ENCODE measurements at regions not wholly inside any gene's neighbourhood (a gene's known extent, or its start where the extent isn't known, plus 50 kb on each side); places are given as distances from the start of the nearest gene placed in this dataset.

- no peak for TF ChIP-seq NKRF (conservative IDR thresholded peaks at IDR 0.05)
- no peak for TF ChIP-seq DPF2 (IDR thresholded peaks at IDR 0.05)
- no peak for TF ChIP-seq E2F4 (IDR thresholded peaks at IDR 0.05; ENCODE audit: low read depth, low read length)
- no peak for TF ChIP-seq CHD4 (IDR thresholded peaks at IDR 0.05)
- TF ChIP-seq CBX3 (IDR thresholded peaks at IDR 0.05; ENCODE audit: borderline replicate concordance, low read depth) = no peak
- no peak for TF ChIP-seq ZNF24 (IDR thresholded peaks at IDR 0.05)
Observed at GRCh38 chr1:67883069-67883468, 49.8 kb upstream of the GNG12 start (continued).
